Activated B cell treated with CpG ODN at 0.5 μM for 24 hours (primary cell): ENCODE measurements at regions not wholly inside any gene's neighbourhood (a gene's known extent, or its start where the extent isn't known, plus 50 kb on each side); places are given as distances from the start of the nearest gene placed in this dataset.

Experiments
- ATAC-seq: fragments of 200-7000 bp; cut with Tn5 transposase; one replicate; pipeline ENCODE4 v1.10.0; 2021; ENCODE audit warnings: low read depth, mild to moderate bottlenecking, moderate library complexity
- CTCF ChIA-PET: fragments of 350-600 bp; sonication (Branson Sonifier 250); formaldehyde crosslinking; loops from one replicate; lab custom pipeline; 2021; ENCODE audit warnings: antibody characterized with exemption; lab: Charles Lee
- POLR2A ChIA-PET: fragments of 350-600 bp; sonication (Branson Sonifier 250); formaldehyde crosslinking; loops from one replicate; lab custom pipeline; 2021; ENCODE audit warnings: antibody characterized with exemption; lab: Charles Lee
- DNase-seq: peaks from one replicate; pipeline ENCODE4 v3.0.0; 2022
- H3K27ac Mint-ChIP-seq: one replicate; pipeline ENCODE4 v1.8.0; 2020; ENCODE audit warnings: mixed read lengths
- H3K27me3 Mint-ChIP-seq: one replicate; pipeline ENCODE4 v1.8.0; 2021; ENCODE audit warnings: mixed read lengths
- H3K36me3 Mint-ChIP-seq: one replicate; pipeline ENCODE4 v1.8.0; 2021; ENCODE audit warnings: low read depth, mixed read lengths
- H3K4me1 Mint-ChIP-seq: one replicate; pipeline ENCODE4 v1.8.0; 2021; ENCODE audit warnings: mixed read lengths
- H3K4me3 Mint-ChIP-seq: one replicate; pipeline ENCODE4 v1.8.0; 2020; ENCODE audit warnings: mild to moderate bottlenecking, mixed read lengths
- H3K9me3 Mint-ChIP-seq: one replicate; pipeline ENCODE4 v1.8.0; 2020; ENCODE audit warnings: mixed read lengths
- intact Hi-C: fragments of 100-400 bp; cut with micrococcal nuclease; formaldehyde crosslinking; loops from one replicate; pipeline ENCODE4 v1.15.1; 2024
- TF ChIP-seq, protein P1 (sequence below): fragments of 200-600 bp; IDR thresholded peaks from one replicate; pipeline ENCODE4 v1.8.0; 2022; ENCODE audit warnings: antibody characterized with exemption, mild to moderate bottlenecking

DNA sequence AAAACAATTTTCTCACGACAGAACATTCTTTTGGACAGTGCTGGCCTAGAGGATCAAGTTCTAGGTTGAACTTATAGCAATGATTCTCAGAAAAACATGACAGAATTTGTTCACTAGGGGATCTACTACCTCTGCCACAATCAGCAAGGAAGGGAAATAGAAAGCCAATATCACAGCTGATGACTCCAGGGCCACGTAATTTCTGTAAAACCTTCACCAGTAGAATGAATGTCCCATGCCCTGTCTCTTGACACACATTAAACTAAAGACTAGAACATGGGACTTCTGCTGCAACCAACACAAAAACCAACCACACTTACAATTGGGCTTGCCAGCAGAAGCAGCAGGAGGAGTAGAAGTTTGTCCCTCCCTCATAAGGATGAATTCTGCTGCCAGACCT, 86.0 kb upstream of the NPFFR2 start:
- CTCF ChIA-PET: no interaction called here
- Mint-ChIP-seq H3K9me3 (peaks cover 14% of the 10 kb centered on the region), H3K4me3 (no peak overlapping the region), H3K27ac (no peak overlapping the region), H3K36me3 (no peaks in the 10 kb centered on the region), H3K27me3 (no peaks in the 10 kb centered on the region), H3K4me1 (no peaks in the 10 kb centered on the region)
- ATAC-seq (no peak), DNase-seq (no peak)
- intact Hi-C loops: no loop called here
- POLR2A ChIA-PET: no interaction called here
- TF ChIP-seq, protein P1, sequence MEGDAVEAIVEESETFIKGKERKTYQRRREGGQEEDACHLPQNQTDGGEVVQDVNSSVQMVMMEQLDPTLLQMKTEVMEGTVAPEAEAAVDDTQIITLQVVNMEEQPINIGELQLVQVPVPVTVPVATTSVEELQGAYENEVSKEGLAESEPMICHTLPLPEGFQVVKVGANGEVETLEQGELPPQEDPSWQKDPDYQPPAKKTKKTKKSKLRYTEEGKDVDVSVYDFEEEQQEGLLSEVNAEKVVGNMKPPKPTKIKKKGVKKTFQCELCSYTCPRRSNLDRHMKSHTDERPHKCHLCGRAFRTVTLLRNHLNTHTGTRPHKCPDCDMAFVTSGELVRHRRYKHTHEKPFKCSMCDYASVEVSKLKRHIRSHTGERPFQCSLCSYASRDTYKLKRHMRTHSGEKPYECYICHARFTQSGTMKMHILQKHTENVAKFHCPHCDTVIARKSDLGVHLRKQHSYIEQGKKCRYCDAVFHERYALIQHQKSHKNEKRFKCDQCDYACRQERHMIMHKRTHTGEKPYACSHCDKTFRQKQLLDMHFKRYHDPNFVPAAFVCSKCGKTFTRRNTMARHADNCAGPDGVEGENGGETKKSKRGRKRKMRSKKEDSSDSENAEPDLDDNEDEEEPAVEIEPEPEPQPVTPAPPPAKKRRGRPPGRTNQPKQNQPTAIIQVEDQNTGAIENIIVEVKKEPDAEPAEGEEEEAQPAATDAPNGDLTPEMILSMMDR: no peak

DNA sequence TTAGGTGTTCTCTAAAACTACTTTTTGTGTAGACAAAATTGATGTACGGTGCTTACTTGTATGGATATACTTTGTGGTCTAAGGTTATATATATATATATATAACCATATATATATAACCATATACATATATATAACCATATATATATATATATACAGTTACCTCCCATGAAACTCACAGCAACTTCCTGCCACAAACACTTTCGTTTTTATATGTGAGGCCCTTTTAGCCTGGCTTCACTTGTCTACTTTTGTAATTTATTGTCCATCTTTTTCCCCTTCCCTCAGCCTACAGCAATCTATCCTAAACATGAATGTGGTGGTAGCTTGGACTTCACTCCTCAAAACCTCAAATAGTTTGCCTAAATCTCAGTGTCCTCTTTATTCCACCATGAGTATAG, 72.8 kb upstream of the NPFFR2 start:
- DNase-seq (no peak), ATAC-seq (no peak)
- Mint-ChIP-seq H3K36me3 (no peaks in the 10 kb centered on the region), H3K27ac (no peak overlapping the region), H3K27me3 (no peaks in the 10 kb centered on the region), H3K4me1 (no peaks in the 10 kb centered on the region), H3K9me3 (peaks cover 6% of the 10 kb centered on the region), H3K4me3 (no peak overlapping the region)
- CTCF ChIA-PET: no interaction called here
- TF ChIP-seq, protein P1: no peak
- intact Hi-C loops: no loop called here
- POLR2A ChIA-PET: no interaction called here

DNA sequence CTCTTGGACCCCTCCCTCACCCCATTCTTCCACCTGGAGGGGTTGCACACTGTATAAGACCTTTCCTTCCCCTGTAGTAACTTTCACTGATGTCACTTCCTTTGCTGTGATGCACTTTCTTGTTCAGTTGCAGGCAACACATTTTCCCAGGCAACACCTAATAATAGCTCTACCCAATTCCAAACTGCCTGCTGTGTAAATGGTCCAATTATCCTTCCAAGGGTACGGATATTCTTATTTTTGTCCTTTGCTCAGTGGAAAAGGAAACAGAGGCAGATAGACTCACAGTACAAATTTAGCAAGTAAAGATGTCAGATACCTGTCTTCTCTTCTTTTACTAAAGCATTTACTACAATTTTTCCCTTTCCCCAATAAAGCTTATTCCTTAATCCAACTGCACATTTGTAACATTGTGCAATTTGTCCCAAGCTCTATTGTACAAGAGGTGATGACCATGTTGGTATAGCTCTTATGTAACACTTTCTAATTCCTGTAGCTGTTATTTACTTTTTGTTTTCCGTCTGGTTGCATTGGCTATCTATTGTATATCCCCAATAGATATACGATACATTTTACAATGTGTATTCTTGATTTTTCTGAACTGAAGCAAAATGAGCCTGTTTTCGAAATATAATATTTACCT, 69.1 kb upstream of the NPFFR2 start:
- ATAC-seq (no peak), DNase-seq (no peak)
- ChIA-PET CTCF (no interaction called here), POLR2A (no interaction called here)
- H3K27me3 Mint-ChIP-seq: no peaks in the 10 kb centered on the region
- H3K9me3 Mint-ChIP-seq: no peaks in the 10 kb centered on the region
- TF ChIP-seq, protein P1: no peak
- H3K4me3 Mint-ChIP-seq: no peak overlapping the region
- no peak overlapping the region for H3K27ac Mint-ChIP-seq
- H3K36me3 Mint-ChIP-seq: no peaks in the 10 kb centered on the region
- H3K4me1 Mint-ChIP-seq: no peaks in the 10 kb centered on the region
- intact Hi-C loops: no loop called here

DNA sequence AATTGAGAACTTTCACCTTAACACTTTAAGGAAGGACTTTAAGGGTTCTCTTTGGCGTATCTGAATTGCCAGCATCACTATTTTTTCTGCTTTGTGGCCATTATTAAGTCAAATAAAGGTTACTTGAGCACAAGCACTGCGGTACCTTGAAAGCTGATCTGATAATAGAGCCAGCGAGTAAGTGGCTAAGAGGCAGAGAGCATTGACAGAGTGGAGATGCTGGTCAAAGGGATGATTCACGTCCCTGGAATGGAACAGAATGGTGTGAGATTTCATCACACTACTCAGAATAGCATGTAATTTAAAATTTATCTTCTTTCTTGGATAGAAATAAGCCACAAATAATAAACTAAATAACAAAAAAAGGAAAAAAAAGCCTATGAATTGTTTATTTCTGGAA, 57.1 kb upstream of the NPFFR2 start:
- ChIA-PET CTCF (no interaction called here), POLR2A (no interaction called here)
- Mint-ChIP-seq H3K27ac (no peak overlapping the region), H3K9me3 (no peaks in the 10 kb centered on the region), H3K36me3 (no peaks in the 10 kb centered on the region), H3K4me3 (no peak overlapping the region), H3K27me3 (no peaks in the 10 kb centered on the region), H3K4me1 (no peaks in the 10 kb centered on the region)
- ATAC-seq: no peak
- no peak for DNase-seq
- TF ChIP-seq, protein P1: no peak
- intact Hi-C loops: no loop called here

DNA sequence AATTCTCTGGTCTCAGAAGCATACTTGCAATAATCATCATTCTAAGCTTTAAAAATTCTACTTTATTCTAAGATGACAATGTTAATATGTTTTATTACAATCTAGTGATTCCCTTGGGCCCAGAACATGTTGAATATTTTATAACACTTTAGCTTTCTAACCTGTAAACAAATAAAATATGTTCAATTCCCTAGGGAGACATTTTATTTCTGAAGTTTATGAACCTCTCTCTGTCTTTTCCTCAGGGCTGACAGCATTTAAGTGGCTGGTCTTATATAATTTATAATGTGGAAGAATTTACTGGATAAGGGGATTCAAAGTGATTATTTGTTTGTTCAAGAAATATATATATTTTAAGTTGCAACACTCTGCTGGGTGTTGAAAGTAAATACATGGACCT, 55.3 kb upstream of the NPFFR2 start:
- Mint-ChIP-seq H3K9me3 (no peaks in the 10 kb centered on the region), H3K36me3 (no peaks in the 10 kb centered on the region), H3K4me3 (no peak overlapping the region), H3K27me3 (no peaks in the 10 kb centered on the region), H3K27ac (no peak overlapping the region), H3K4me1 (no peaks in the 10 kb centered on the region)
- CTCF ChIA-PET: no interaction called here
- intact Hi-C loops: no loop called here
- POLR2A ChIA-PET: no interaction called here
- TF ChIP-seq, protein P1: no peak
- ATAC-seq (no peak), DNase-seq (no peak)
